H1 (cell line): ENCODE measurements at regions not wholly inside any gene's neighbourhood (a gene's known extent, or its start where the extent isn't known, plus 50 kb on each side); places are given as distances from the start of the nearest gene placed in this dataset.

Experiments used
- ASH2L ChIP-seq: fragments of 200-600, 300-600 bp; sonication (generic); IDR thresholded peaks from one replicate; pipeline ENCODE4 v1.7.1; 2017; ENCODE audit warnings: low read length
- CHD2 ChIP-seq: IDR thresholded peaks from 2 replicates; pipeline ENCODE4 v1.6.1; 2012; ENCODE audit warnings: low read length, improper control_type of control experiment
- EZH2 ChIP-seq: fragments of 200-600 bp; sonication (generic); IDR thresholded peaks from 2 replicates; pipeline ENCODE4 v1.7.1; 2012; ENCODE audit warnings: low read depth, mild to moderate bottlenecking, moderate library complexity, low read length, inconsistent platforms; ENCODE audit not compliant: severe bottlenecking
- FOSL1 ChIP-seq: IDR thresholded peaks from 2 replicates; pipeline ENCODE4 v1.6.1; 2011; ENCODE audit warnings: mild to moderate bottlenecking, low read depth, low read length, moderate library complexity; ENCODE audit not compliant: insufficient read depth
- HDAC2 ChIP-seq, 2 experiments: fragments of 300-600 bp in 1 of 2; sonication (generic) in 1 of 2; IDR thresholded peaks; 2 replicates each; pipeline ENCODE4 v1.6.1; 2011 to 2012; ENCODE audit warnings: low read depth in 2 of 2, low read length in 2 of 2, mild to moderate bottlenecking in 2 of 2, moderate library complexity in 2 of 2, borderline replicate concordance in 1 of 2, inconsistent platforms in 1 of 2
- HDAC6 ChIP-seq: IDR thresholded peaks from one replicate; pipeline ENCODE4 v1.7.1; 2012; ENCODE audit warnings: low read depth, mild to moderate bottlenecking, inconsistent platforms, low read length, moderate library complexity
- KDM1A ChIP-seq: fragments of 200-600, 300-600 bp; sonication (generic); IDR thresholded peaks from 2 replicates; pipeline ENCODE4 v1.7.1; 2016; ENCODE audit warnings: mild to moderate bottlenecking, low read length, borderline replicate concordance
- PHF8 ChIP-seq: fragments of 200-600 bp; sonication (generic); conservative IDR thresholded peaks from 2 replicates; pipeline ENCODE4 v1.7.1; 2012; ENCODE audit warnings: low read depth, mild to moderate bottlenecking, inconsistent platforms, low read length, moderate library complexity
- POLR2A ChIP-seq, 2 experiments: IDR thresholded peaks; 1 replicate in 1 of 2; 2 replicates in 1 of 2; pipeline ENCODE4 v1.6.1; 2011; ENCODE audit warnings: low read depth in 2 of 2, low read length in 2 of 2, mild to moderate bottlenecking in 2 of 2; ENCODE audit errors: control extremely low read depth in 1 of 2
- RFX5 ChIP-seq: IDR thresholded peaks from 2 replicates; pipeline ENCODE4 v1.6.1; 2011; ENCODE audit warnings: low read depth, low read length, improper control_type of control experiment, borderline replicate concordance
- SIN3A ChIP-seq, 2 experiments: IDR thresholded peaks in 1 of 2; conservative IDR thresholded peaks in 1 of 2; 2 replicates each; pipeline ENCODE4 v1.6.1; 2011 to 2012; ENCODE audit warnings: low read length in 2 of 2, improper control_type of control experiment in 1 of 2, low read depth in 1 of 2, mild to moderate bottlenecking in 1 of 2
- TF ChIP-seq, protein P1 (sequence below), 3 experiments: IDR thresholded peaks; 1 replicate in 2 of 3; 2 replicates in 1 of 3; pipeline versions ENCODE4 v1.5.1 to v1.6.1; 2011; ENCODE audit warnings: low read length in 3 of 3, mild to moderate bottlenecking in 3 of 3, inconsistent platforms in 2 of 3, low read depth in 1 of 3, moderate library complexity in 1 of 3; ENCODE audit not compliant: insufficient read depth in 1 of 3; ENCODE audit errors: control extremely low read depth in 1 of 3

DNA sequence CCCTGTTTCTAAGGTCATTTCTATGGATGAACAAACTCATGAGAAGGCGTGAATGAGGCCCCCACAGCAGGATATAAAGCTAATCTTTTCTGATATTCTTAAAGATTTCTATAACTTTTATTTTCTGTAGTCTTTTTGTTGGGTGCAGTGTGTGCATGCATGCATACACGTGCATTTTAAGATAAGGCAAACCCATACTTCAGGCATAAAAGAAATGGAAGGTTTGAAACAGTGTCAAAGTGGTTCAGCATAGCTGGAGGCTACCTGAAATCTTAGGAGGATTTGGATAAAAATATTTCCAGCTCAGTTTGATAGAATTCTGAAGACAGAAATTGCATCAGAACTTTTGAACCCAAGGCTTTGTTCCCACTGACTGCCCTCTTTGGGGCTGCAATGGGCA is 119.7 kb downstream of the PDHA2 start:
- TF ChIP-seq, protein P1, sequence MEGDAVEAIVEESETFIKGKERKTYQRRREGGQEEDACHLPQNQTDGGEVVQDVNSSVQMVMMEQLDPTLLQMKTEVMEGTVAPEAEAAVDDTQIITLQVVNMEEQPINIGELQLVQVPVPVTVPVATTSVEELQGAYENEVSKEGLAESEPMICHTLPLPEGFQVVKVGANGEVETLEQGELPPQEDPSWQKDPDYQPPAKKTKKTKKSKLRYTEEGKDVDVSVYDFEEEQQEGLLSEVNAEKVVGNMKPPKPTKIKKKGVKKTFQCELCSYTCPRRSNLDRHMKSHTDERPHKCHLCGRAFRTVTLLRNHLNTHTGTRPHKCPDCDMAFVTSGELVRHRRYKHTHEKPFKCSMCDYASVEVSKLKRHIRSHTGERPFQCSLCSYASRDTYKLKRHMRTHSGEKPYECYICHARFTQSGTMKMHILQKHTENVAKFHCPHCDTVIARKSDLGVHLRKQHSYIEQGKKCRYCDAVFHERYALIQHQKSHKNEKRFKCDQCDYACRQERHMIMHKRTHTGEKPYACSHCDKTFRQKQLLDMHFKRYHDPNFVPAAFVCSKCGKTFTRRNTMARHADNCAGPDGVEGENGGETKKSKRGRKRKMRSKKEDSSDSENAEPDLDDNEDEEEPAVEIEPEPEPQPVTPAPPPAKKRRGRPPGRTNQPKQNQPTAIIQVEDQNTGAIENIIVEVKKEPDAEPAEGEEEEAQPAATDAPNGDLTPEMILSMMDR (IDR thresholded peaks at IDR 0.05; ENCODE audit: control extremely low read depth in 1 of 3, insufficient read depth in 1 of 3, low read depth in 1 of 3, low read length in 3 of 3) = no peak
- no peak for TF ChIP-seq POLR2A (IDR thresholded peaks at IDR 0.05; ENCODE audit: control extremely low read depth in 1 of 2, low read depth in 2 of 2, low read length in 2 of 2)
- no peak for TF ChIP-seq FOSL1
- no peak for TF ChIP-seq KDM1A
- TF ChIP-seq CHD2 = no peak
- TF ChIP-seq EZH2 = no peak
- TF ChIP-seq HDAC6 = no peak
- TF ChIP-seq ASH2L = no peak
- no peak for TF ChIP-seq PHF8
- TF ChIP-seq RFX5 = no peak
- no peak for TF ChIP-seq HDAC2 (IDR thresholded peaks at IDR 0.05; ENCODE audit: borderline replicate concordance in 1 of 2, low read depth in 2 of 2, low read length in 2 of 2)
- no peak for TF ChIP-seq SIN3A (conservative IDR thresholded peaks at IDR 0.05 in 1 of 2, IDR thresholded peaks at IDR 0.05 in 1 of 2; ENCODE audit: low read depth in 1 of 2, low read length in 2 of 2)
